ENCODE measurements at regions not wholly inside any gene's neighbourhood (a gene's known extent, or its start where the extent isn't known, plus 50 kb on each side); places are given as distances from the start of the nearest gene placed in this dataset.

DNA sequence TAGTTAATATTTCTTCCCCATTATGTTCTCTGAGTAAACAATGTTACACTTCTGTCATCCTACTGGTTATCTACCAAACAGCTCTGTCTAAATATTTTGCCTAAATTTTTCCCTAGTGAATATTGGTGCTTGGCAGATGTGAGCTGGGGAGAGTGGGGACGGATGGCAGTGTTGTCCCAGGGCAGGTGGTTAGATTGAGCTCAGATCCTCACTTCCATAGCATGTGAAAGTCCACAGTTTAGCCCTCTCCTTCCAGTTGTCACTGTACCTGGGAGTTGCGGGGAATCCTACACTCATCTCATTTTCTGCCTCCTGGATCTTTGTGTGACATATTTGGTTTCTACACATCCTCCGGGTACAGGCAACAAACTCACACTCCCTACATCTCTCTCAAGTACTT, 484.9 kb downstream of the EPM2A start:
- TF ChIP-seq CTCF (IDR thresholded peaks at IDR 0.05) (no peak), ZFX (IDR thresholded peaks at IDR 0.05; ENCODE audit: borderline replicate concordance) (no peak)

Data from 22Rv1 (cell line).